Cerebellar nuclear complex (tissue), 1 donor: ENCODE measurements at regions not wholly inside any gene's neighbourhood (a gene's known extent, or its start where the extent isn't known, plus 50 kb on each side); places are given as distances from the start of the nearest gene placed in this dataset.

ENCODE experiments used
- DNase-seq, 2 experiments: peaks; one replicate each; lab custom pipeline; 2025; lab: John Stamatoyannopoulos, UW

GRCh38 chr15:70279096-70279495 lies 181.4 kb upstream of the TLE3 start:
- no peak for DNase-seq

DNA sequence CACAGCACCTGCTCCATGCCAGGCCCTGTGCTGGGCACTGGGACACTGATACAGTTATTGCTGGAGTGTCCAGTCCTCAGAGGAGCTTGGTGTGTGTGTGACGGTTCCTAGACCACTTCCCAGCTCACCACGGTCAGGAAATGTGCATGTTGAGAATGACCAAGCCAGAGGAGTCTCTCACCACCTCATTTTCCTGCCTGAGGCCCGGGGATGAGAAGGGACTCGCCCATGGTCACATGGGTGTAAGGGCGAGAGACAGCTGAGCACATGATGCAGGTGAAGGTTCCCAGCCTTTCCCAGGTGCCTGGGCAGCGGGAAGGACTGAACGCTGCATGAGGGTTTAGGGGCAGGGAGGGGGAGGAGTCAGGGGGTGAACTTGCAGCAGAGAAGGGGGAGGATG lies 180.9 kb upstream of the TLE3 start:
- no peak for DNase-seq

- DNase-seq: no peak
Observed at GRCh38 chr15:70277556-70277955, 179.8 kb upstream of the TLE3 start.

DNA sequence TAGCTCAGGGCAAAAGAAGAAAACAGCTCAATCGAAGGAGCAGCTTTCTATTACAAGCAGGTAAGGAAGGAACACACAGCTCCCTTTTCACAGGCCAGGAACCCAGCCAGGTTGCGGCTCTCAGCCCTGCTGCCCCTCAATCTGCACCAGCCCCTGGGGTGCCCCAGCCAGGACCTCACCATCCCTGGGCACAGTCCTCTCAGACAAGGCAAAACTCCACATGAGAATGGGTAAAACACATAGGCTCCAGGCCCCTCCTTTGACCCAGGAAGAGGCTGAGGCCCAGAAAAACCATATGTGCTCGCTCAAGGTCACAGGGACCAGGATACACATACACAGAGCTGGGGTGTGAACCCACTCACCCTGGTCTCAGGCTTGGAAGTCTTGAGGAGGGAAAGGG lies 178.7 kb upstream of the TLE3 start:
- DNase-seq: no peak

DNA sequence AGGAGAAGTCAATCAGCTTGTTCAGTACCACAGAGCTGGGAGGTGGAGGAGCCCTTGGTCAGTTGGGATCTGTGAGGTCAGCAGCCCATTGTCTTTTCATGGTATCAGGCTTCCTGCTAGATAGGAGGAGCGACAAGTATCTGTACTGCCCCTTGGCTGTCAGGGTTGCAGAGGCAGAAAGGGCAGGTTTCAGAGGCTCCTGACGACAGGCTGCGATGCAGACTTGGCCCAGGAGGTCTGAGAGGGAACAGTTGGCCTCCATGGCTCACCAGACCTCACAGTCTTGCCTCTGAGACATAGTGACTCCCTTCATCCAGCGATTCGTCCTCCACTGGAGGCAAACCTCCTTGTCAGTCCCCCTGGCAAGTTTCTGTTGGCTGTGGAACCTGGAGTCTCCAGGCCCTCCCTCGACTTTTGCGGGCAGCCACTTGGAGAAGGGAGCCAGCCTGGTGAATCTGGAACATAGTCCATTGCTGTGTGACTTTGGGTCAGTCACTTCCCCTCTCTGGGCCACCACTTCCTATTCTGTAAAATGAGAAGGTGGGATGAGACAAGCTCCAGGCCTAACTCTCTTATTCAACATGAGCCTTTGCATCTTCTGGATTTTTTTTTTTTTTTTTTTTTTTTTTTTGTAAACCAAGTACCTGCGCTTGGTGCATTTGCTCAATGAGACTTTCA lies 177.9 kb upstream of the TLE3 start:
- DNase-seq: no peak

DNA sequence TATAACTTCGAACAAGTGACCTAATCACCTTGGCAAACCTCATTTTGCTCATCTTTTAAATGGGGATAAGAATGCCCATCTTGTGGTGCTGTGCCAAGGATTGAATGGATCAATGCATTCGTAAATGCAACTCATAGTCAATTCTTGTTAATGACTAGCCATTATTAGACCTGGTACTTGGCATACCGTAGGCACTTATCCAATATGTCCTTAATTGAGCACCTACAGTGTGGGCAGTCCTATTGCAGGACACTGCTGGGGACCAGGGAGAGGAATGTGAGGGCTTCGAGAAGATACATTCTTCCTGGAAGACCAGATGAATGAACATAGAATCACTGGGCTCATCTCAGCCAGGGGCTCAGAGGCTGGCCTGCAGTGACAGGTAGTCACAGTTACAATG lies 177.2 kb upstream of the TLE3 start:
- no peak for DNase-seq

DNA sequence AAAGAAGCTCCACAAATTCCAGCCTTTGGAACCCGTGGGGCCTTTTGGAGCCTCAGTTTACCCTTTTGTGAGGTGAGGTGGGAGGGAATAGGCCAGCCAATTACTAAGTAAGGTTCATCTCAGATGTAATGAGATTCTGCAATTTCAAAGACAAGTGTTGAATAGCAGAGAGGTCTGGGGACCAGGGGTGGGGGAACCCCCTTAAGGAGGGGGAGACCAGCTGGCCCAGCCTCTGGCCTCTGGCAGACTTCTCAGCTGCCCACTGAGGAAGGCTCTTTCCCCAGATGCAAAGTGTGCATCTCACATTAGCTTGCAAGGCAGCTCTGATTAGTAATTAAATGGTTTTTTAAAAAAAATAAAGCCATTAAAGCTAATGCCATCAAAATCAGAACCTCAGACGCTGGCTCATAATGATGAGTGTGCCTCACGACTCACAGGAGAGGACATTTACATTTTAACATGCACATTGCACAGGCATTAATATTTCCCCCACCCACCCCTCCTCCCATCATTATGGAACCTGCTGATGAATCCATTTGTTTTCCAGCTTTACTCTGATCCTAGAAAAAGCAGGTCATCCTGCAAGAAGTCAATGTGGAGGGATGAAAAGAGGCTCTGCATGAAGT lies 176.7 kb upstream of the TLE3 start:
- DNase-seq: no peak

GRCh38 chr15:70273808-70274207 lies 176.1 kb upstream of the TLE3 start:
- no peak for DNase-seq

DNA sequence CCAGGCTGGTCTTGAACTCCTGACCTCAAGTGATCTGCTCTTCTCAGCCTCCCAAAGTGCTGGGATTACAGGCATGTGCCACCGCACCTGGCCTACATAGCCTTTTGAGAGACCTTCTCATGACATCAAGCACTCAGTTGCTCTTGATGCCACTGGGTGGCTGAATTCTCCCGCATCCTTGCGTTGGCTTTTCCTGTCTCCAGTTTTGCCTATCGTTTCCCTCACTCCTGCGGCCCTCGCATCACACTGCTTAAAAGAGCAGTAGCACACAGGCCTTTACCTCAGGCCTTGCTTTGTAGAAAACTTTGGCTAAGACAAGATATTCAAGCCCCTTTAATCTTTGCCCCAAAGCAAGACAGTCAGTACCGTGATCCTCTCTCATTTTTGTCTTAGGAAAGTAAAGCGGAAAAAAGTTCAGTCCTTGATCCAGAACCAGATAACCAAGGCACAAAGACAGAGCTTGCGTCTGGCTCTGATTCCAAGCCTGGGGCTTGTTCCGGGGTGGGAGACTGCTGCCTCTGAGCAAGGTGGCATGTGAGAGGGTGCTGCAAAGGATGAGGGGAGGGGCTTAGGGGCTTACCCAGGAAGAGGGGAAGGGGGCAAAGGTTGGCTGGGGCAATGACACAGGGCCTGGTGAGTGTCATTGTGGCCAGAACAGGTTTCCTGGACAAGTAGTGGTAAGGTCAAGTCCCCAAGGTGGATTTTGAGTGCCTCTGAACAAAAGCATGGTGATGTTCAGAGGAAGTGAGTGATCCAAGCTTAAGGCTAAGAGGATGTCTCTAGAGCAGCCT lies 175.0 kb upstream of the TLE3 start:
- no peak for DNase-seq

GRCh38 chr15:70271422-70272088 lies 173.8 kb upstream of the TLE3 start:
- DNase-seq: no peak

GRCh38 chr15:70270752-70271111 lies 173.0 kb upstream of the TLE3 start:
- DNase-seq: no peak

GRCh38 chr15:70269991-70270751 lies 172.5 kb upstream of the TLE3 start:
- no peak for DNase-seq

DNA sequence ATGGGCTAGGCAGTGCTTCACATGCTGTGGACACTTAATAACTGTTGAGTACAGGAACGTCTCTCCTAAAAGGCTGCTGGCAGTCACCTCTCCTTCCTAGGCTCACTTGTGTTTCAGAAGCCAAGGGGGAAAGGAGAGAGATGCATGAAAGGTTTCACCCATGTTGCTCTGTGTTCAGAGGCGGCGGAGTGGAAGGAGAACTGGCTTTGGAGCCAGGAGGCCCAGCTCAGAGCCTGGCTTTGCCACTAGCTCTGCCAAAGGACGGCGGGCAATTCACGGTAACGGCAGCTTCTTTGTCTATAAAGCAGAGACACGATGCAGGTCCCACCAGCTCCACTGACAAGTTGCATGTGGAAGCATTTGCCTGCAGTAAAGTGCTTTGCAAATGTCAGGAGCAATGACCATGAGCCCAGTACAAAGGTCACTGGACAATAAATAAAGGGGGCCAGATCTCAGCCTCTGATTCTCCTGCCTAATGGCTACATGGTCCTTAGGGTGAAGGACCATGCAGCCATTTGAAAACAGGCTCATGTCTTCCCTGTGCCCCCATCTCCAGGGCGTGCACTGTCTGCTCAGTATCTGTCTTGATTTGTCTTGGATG lies 171.7 kb upstream of the TLE3 start:
- DNase-seq: no peak

DNA sequence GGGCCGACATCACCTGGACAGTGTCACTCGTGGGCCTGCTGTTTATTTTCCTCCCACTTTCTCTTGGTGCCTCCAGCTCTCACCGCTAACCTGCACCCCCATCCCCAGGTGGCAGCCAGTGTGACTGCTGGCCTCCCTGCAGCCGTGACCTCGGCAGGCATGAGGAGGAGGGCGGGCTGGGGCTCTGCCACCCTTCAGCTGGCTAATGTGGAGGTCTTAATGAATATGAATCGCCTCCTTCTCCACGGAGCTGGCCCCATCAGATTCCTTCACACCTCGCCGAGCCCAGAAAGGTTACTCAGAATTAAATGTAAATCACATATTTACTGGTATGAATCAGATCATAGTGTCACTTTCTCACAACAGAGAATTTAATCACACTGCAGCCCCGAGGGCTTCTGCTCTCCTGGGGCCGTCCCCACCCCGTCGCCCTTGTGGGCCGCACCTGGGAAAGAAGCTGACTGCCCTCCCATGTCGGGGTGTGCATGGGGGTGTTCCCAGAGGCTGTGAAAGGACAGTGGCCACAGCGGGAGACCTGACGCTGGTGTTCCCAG lies 171.1 kb upstream of the TLE3 start:
- no peak for DNase-seq

DNA sequence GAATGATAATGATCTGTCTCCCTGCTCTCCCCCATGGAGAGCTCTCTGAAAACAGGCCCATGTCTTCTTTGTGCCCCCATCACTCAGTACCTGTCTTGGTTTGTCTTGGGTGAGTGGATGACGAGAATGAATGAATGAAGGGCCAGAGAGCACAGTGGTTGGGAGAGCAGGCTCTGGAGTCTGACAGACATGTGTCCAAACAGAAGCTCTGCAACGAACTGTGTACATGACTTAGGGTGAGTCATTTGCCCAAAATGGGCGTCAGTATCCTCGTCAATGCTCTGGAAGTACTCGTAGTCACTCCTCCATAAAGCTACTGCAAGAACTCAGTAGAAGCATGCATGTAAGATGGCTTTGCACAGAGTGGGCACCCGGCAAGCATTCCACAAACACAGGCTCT lies 170.2 kb upstream of the TLE3 start:
- no peak for DNase-seq

DNA sequence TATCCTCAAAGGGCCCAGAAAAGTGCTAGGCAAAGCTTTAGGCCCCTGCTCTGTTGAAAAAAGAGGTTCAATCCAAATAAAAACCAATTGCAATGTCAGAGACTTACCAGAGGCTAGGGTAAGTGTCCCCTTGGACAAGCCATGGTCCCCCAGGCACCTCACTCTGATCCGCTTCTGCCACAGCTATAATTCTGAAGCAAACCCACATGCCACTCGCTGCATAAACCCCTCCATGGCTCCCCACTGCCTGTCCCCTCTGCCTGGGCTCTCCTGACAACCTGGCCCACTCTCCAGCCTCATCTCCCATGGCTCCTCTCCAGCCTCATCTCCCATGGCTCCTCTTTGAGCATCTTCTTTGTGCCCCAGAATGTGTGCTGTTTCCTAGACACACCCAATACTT lies 169.6 kb upstream of the TLE3 start:
- no peak for DNase-seq

GRCh38 chr15:70266412-70267121 lies 168.8 kb upstream of the TLE3 start:
- DNase-seq: no peak

DNA sequence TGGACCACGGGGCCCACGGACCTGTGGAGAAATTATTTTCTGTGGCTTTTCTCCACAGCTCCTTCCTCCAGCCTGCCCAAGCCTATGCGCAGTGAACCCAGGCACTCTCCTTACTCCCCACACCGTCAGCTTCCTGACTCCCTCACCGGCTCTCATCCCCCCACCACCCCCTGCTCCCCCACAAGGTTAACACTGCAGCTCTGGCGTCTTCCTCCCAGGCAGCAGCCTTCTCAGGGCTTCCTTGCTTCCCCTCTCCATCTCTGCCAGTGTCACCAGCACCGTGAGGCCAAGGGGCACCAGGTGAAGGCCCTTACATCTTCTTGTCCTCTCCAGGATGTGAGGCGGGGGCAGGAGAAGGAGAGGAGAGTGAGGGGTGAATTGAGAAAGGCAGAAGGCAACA lies 168.3 kb upstream of the TLE3 start:
- DNase-seq: no peak

GRCh38 chr15:70265466-70265978 lies 167.8 kb upstream of the TLE3 start:
- no peak for DNase-seq

DNA sequence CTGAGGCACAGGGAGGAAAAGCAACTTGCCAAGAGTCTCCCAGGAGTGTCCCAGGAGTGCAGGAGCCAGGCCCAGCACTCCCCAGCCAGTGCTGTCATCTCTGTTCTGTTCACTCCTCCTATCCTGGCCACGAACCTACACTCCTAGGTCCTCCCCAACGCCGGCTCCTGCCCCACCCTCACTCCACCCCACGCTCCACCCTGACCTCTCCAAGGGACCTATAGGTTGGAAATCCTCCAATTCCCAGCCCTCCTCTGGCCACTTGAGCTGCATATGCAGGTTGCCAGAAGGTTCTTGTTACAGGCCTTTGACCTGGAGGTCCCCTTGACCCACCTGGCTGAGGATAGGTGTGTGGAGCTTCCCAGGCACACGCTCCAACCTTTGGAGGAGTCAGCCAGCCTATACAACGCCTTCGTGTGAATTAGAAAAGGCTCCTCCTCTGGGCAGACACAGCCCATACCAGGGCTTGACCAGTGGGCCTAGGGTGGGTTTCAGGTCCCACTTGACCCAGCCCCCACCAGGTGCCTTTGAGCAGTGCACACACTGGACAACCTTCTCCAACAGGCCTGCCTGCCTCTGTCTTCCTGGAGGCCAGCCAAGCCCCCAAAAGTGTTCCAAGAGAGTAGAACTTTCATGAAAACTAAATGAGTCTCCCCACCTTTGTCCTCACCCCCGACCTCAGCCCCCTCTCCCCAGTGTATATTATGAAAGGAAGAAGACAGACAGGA lies 167.2 kb upstream of the TLE3 start:
- DNase-seq: no peak
